CD4-positive, CD25-positive, alpha-beta regulatory T cell (primary cell): ENCODE measurements at regions not wholly inside any gene's neighbourhood (a gene's known extent, or its start where the extent isn't known, plus 50 kb on each side); places are given as distances from the start of the nearest gene placed in this dataset.

ENCODE experiments used
- ATAC-seq, 2 donors: fragments of 150-1000 bp; cut with Tn5 transposase; one replicate each; pipeline ENCODE4 v1.10.0; 2021; ENCODE audit warnings: low read depth in 2 of 2, moderate number of reproducible peaks in 2 of 2, moderate library complexity in 1 of 2
- DNase-seq, 3 donors: peaks; one replicate each; pipeline versions ENCODE4 v3.0.0 to v3.0.0-alpha.2; 2012 to 2022; ENCODE audit warnings: mixed read lengths in 1 of 3
- H3K27ac ChIP-seq: one replicate; pipeline ENCODE4 v1.7.0; 2013; ENCODE audit warnings: mild to moderate bottlenecking, low read length; ENCODE audit not compliant: insufficient read depth, poor library complexity, severe bottlenecking
- H3K27me3 ChIP-seq: one replicate; pipeline ENCODE4 v1.7.0; 2013; ENCODE audit warnings: low read length; ENCODE audit not compliant: control insufficient read depth, insufficient read depth
- H3K36me3 ChIP-seq: one replicate; pipeline ENCODE4 v1.7.0; 2013; ENCODE audit warnings: mild to moderate bottlenecking, low read length, moderate library complexity; ENCODE audit not compliant: control insufficient read depth, insufficient read depth
- H3K4me1 ChIP-seq: 2 replicates; pipeline ENCODE4 v1.7.0; 2013; ENCODE audit warnings: mild to moderate bottlenecking, low read length; ENCODE audit not compliant: insufficient read depth, control insufficient read depth, poor library complexity, severe bottlenecking
- H3K4me3 ChIP-seq: one replicate; pipeline ENCODE4 v1.7.0; 2013; ENCODE audit warnings: low read depth, mild to moderate bottlenecking, low read length, moderate library complexity
- H3K9me3 ChIP-seq, 2 experiments: 1 replicate in 1 of 2; 2 replicates in 1 of 2; pipeline ENCODE4 v1.7.0; 2013; ENCODE audit warnings: low read length in 2 of 2, mild to moderate bottlenecking in 1 of 2, moderate library complexity in 1 of 2; ENCODE audit not compliant: control insufficient read depth in 2 of 2
- H3K27ac Mint-ChIP-seq, 3 donors: one replicate each; pipeline ENCODE4 v1.8.0; 2020 to 2022; ENCODE audit warnings: mild to moderate bottlenecking in 3 of 3, mixed read lengths in 3 of 3, moderate library complexity in 2 of 3
- H3K27me3 Mint-ChIP-seq: one replicate; pipeline ENCODE4 v1.8.0; 2022; ENCODE audit warnings: mild to moderate bottlenecking, mixed read lengths
- H3K36me3 Mint-ChIP-seq: one replicate; pipeline ENCODE4 v1.8.0; 2020; ENCODE audit warnings: mixed read lengths
- H3K4me1 Mint-ChIP-seq, 4 donors: one replicate each; pipeline ENCODE4 v1.8.0; 2020 to 2022; ENCODE audit warnings: mixed read lengths in 4 of 4, mild to moderate bottlenecking in 1 of 4
- H3K4me3 Mint-ChIP-seq, 4 donors: one replicate each; pipeline ENCODE4 v1.8.0; 2020 to 2022; ENCODE audit warnings: mild to moderate bottlenecking in 4 of 4, mixed read lengths in 4 of 4, moderate library complexity in 3 of 4
- H3K9me3 Mint-ChIP-seq, 7 donors: one replicate each; pipeline ENCODE4 v1.8.0; 2020 to 2022; ENCODE audit warnings: mixed read lengths in 7 of 7, mild to moderate bottlenecking in 3 of 7, moderate library complexity in 2 of 7

DNA sequence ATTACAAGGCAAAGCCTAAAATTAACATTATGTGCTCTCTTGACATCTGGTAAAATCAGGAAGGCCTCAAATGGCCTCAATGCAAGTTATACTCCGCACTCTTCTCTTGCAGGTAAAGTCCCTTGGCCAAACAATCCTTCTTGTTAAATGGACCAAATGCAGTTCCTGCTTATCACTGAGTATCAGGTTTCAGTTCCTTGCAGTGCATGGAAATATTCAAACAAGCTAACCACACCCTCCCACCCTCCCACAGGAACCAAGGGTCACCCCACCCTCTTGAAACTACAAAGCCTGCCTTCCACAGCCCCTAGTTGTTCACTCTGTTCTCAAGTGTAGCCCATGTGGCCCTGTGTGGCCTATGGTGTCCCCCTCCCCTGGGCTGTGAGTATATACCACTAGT is 171.9 kb upstream of the CADPS start:
- Histone ChIP-seq H3K9me3 (no peaks in the 10 kb centered on the region), H3K27me3 (no peaks in the 10 kb centered on the region), H3K27ac (no peak overlapping the region), H3K36me3 (no peaks in the 10 kb centered on the region), H3K4me1 (no peaks in the 10 kb centered on the region), H3K4me3 (no peak overlapping the region)
- peaks cover 0 to 18% (median 4%) of the 10 kb centered on the region in 7 donors for H3K9me3 Mint-ChIP-seq
- no peak for DNase-seq
- H3K27ac Mint-ChIP-seq, result no peak overlapping the region
- H3K36me3 Mint-ChIP-seq, result no peaks in the 10 kb centered on the region
- ATAC-seq, result no peak
- H3K4me3 Mint-ChIP-seq, result no peak overlapping the region
- H3K4me1 Mint-ChIP-seq, result no peaks in the 10 kb centered on the region
- no peaks in the 10 kb centered on the region for H3K27me3 Mint-ChIP-seq

DNA sequence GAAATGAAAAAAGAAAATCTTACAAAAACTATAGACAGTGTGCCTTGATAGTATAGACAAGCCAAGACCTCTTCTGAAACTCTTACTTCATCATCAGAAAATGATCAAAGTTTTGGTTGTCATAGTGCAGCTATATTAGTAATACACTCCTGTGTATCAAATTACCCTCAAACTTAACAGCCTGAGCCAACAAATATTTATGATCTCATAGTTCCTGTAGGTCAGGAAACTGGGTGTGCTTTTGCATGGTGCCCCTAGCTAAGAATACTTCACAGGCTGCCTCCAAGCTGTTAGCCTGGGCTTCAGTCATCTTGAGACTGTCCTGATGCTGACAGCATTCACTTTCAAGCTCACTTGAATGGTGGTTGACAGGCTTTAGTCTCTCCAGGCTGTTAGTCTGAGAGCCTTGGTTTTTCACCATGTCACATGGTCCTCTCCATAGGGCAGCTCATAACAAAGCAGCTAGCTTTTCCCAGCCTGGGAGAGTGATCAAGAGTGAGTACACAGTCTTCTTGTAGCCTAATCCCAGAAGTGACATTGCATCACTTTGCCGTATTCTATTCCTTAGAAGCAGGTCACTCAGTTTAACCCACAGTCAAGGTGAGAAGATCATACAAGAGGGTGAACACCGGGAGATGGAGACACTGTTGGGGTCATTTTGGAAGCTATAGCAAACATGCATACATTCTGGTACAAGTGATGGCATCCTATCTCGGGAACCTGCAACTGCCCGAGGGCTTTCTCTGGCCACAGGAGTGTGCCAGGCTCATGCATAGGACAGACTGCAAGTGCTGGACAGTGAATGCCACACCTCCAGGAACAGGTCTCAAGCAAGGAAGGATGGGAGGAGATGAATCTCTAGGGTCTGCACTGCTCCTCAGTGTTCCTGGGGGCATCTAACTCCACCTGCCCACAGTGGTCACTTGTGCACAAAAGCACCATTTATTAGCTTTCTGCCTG is 173.4 kb upstream of the CADPS start:
- Mint-ChIP-seq H3K27me3 (no peaks in the 10 kb centered on the region), H3K27ac (no peak overlapping the region), H3K4me3 (no peak overlapping the region), H3K4me1 (no peaks in the 10 kb centered on the region), H3K9me3 (peaks cover 0 to 14% (median 5%) of the 10 kb centered on the region in 7 donors), H3K36me3 (no peaks in the 10 kb centered on the region)
- no peaks in the 10 kb centered on the region for H3K4me1 ChIP-seq
- ATAC-seq, result no peak
- no peak for DNase-seq
- no peaks in the 10 kb centered on the region for H3K36me3 ChIP-seq
- H3K27ac ChIP-seq, result no peak overlapping the region
- no peaks in the 10 kb centered on the region for H3K9me3 ChIP-seq
- H3K4me3 ChIP-seq, result no peak overlapping the region
- H3K27me3 ChIP-seq, result no peaks in the 10 kb centered on the region

DNA sequence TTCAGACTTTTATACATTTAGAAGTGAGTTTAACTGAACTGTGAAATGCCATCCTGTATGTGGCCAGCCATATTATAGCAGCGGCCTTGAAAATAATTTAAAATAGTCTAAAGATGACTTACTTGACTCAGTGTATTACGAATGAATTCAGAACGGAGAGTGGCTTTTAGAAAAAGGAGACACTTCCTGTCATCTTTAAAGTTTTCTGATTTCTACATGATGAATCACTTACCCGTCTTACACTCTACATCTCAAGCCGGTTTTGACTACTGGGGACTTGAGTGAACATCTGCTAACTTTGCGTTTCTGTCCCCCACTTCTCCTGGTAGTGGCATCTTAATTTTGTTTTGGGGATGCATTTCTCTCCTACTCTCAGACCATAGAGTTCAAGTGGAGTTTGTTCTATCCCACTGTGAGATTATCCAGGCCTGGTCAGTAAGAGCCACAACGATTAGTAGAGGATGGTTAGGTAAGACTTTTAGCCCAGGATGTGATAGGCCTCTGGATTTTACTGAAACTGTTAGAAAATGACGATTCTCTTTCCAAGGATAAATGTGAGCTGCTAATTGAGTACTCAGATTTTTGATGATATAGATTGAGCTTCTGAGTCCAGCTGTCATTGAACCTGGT is 175.4 kb upstream of the CADPS start:
- peaks cover 2 to 10% (median 5%) of the 10 kb centered on the region in 7 donors for H3K9me3 Mint-ChIP-seq
- H3K36me3 Mint-ChIP-seq, result no peaks in the 10 kb centered on the region
- no peaks in the 10 kb centered on the region for H3K27me3 ChIP-seq
- no peak overlapping the region for H3K4me3 Mint-ChIP-seq
- no peaks in the 10 kb centered on the region for H3K9me3 ChIP-seq
- no peak overlapping the region for H3K27ac ChIP-seq
- no peak for DNase-seq
- H3K4me1 Mint-ChIP-seq, result no peaks in the 10 kb centered on the region
- ATAC-seq, result no peak
- no peaks in the 10 kb centered on the region for H3K27me3 Mint-ChIP-seq
- H3K36me3 ChIP-seq, result no peaks in the 10 kb centered on the region
- no peaks in the 10 kb centered on the region for H3K4me1 ChIP-seq
- H3K4me3 ChIP-seq, result no peak overlapping the region
- H3K27ac Mint-ChIP-seq, result no peak overlapping the region

DNA sequence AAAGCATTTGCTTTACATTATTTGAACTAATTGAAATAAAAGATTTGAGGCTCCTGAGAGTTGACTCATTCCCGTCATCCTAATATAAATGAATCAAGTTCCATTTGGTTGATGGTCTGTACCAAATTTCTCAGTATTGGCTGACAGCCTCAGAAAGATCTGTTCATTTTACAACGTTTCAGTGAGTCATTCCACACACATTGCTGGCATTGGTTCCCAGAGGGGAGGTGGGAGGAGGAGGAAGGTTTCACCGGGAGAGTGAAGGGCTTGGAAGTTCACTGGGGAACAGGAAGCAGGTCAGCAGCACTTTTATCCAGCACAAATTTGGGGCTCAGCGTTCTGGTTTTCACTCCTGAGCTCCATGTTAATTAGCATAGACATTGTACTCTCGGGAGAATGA is 176.7 kb upstream of the CADPS start:
- no peaks in the 10 kb centered on the region for H3K27me3 ChIP-seq
- H3K9me3 Mint-ChIP-seq, result peaks cover 0 to 10% (median 4%) of the 10 kb centered on the region in 7 donors
- H3K27ac Mint-ChIP-seq, result no peak overlapping the region
- ATAC-seq (no peak), DNase-seq (no peak)
- no peak overlapping the region for H3K27ac ChIP-seq
- no peak overlapping the region for H3K4me3 Mint-ChIP-seq
- no peaks in the 10 kb centered on the region for H3K36me3 Mint-ChIP-seq
- H3K4me1 ChIP-seq, result no peaks in the 10 kb centered on the region
- H3K36me3 ChIP-seq, result no peaks in the 10 kb centered on the region
- no peaks in the 10 kb centered on the region for H3K9me3 ChIP-seq
- no peak overlapping the region for H3K4me3 ChIP-seq
- no peaks in the 10 kb centered on the region for H3K27me3 Mint-ChIP-seq
- no peaks in the 10 kb centered on the region for H3K4me1 Mint-ChIP-seq

DNA sequence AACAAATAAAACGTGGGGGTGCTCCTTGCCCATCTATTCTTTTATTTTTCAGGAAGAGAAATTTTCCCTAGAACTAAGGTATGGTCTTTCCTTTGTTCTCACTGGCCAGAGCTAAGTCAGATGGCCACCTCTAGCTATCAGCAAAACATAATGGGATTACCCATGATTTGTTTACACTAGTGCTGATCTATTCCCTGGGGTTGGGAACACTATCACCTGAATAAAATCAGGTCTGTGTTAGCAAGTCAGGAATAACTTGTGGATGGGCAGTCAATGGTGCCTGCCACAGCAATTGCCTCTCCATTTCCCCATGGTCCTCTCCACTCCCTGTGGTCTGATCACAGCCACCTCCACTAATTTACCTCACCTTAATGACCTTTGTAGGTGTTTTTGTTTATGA is 181.7 kb upstream of the CADPS start:
- Mint-ChIP-seq H3K9me3 (peaks cover 0 to 9% (median 6%) of the 10 kb centered on the region in 7 donors), H3K36me3 (no peaks in the 10 kb centered on the region), H3K27ac (no peak overlapping the region), H3K4me1 (no peaks in the 10 kb centered on the region), H3K4me3 (no peak overlapping the region), H3K27me3 (no peaks in the 10 kb centered on the region)
- ATAC-seq (no peak), DNase-seq (no peak)
- Histone ChIP-seq H3K9me3 (no peaks in the 10 kb centered on the region), H3K36me3 (no peaks in the 10 kb centered on the region), H3K4me1 (no peaks in the 10 kb centered on the region), H3K27me3 (no peaks in the 10 kb centered on the region), H3K27ac (no peak overlapping the region), H3K4me3 (no peak overlapping the region)

DNA sequence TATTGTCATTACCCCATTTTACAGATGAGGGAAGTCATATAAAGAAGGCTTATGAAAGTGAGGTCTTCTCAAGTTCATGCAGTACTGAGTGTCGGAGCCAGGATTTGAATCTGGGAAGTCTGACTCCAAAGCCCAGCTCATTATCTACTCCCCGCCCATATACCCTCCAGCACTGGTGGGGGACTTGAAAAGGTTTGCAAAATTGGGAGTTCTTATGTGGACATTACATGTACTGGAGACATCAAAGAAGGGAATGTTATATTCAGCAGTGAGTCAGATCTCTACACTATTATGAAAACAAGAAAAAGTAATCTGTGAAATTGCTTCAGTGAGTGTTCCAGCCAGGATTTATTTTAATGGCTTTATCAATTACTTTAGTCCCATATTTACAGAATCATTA is 185.2 kb upstream of the CADPS start:
- Histone ChIP-seq H3K4me1 (no peaks in the 10 kb centered on the region), H3K36me3 (no peaks in the 10 kb centered on the region), H3K4me3 (no peak overlapping the region), H3K9me3 (no peaks in the 10 kb centered on the region), H3K27ac (no peak overlapping the region), H3K27me3 (no peaks in the 10 kb centered on the region)
- H3K36me3 Mint-ChIP-seq, result no peaks in the 10 kb centered on the region
- ATAC-seq (no peak), DNase-seq (no peak)
- H3K27ac Mint-ChIP-seq, result no peak overlapping the region
- no peaks in the 10 kb centered on the region for H3K4me1 Mint-ChIP-seq
- H3K9me3 Mint-ChIP-seq, result peaks cover 0 to 12% (median 6%) of the 10 kb centered on the region in 7 donors
- H3K4me3 Mint-ChIP-seq, result no peak overlapping the region
- H3K27me3 Mint-ChIP-seq, result no peaks in the 10 kb centered on the region

DNA sequence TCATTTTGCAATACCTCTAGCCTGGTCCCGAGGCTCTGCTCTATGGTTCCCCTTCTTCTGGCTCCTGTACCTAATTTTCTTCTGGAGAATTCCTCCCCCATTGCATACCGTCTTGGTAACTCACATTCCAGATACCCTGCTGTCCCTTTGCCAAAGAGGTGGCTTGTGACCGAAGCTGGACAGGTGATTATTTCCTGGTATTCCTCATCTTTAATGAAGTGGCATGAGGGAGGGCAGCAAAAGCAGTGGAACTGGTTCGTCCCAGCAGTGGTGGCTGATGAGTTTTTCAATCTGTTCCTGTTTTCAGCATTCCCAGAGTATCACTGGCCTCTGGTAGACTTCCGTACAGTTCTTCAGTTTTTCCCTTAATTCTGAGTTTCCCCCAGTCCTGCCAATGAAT is 186.2 kb upstream of the CADPS start:
- H3K9me3 ChIP-seq, result no peaks in the 10 kb centered on the region
- ATAC-seq, result no peak
- Mint-ChIP-seq H3K4me3 (no peak overlapping the region), H3K27ac (no peak overlapping the region), H3K4me1 (no peaks in the 10 kb centered on the region), H3K36me3 (no peaks in the 10 kb centered on the region), H3K9me3 (peaks cover 0 to 12% (median 4%) of the 10 kb centered on the region in 7 donors), H3K27me3 (no peaks in the 10 kb centered on the region)
- no peaks in the 10 kb centered on the region for H3K36me3 ChIP-seq
- no peak for DNase-seq
- H3K4me1 ChIP-seq, result no peaks in the 10 kb centered on the region
- H3K4me3 ChIP-seq, result no peak overlapping the region
- H3K27ac ChIP-seq, result no peak overlapping the region
- no peaks in the 10 kb centered on the region for H3K27me3 ChIP-seq
